Transverse colon (tissue), 4 donors: ENCODE measurements at regions not wholly inside any gene's neighbourhood (a gene's known extent, or its start where the extent isn't known, plus 50 kb on each side); places are given as distances from the start of the nearest gene placed in this dataset.

Experiments
- DNase-seq: peaks from one replicate; pipeline ENCODE4 v3.0.0-alpha.2; 2019
- H3K27ac ChIP-seq, 4 donors: fragments of 200-600 bp; sonication (generic); 2 replicates each; pipeline ENCODE4 v1.5.1; 2016 to 2018; ENCODE audit warnings: inconsistent platforms in 4 of 4
- H3K27me3 ChIP-seq: fragments of 200-600 bp; sonication (generic); 2 replicates; pipeline ENCODE4 v1.5.1; 2017; ENCODE audit warnings: inconsistent platforms
- H3K36me3 ChIP-seq, 4 donors: fragments of 200-600 bp; sonication (generic); 2 replicates each; pipeline ENCODE4 v1.5.1; 2017 to 2019; ENCODE audit warnings: inconsistent platforms in 4 of 4
- H3K4me1 ChIP-seq, 4 donors: fragments of 200-600 bp; sonication (generic); 2 replicates each; pipeline ENCODE4 v1.5.1; 2017 to 2020; ENCODE audit warnings: inconsistent platforms in 4 of 4
- H3K4me3 ChIP-seq, 4 donors: fragments of 200-600 bp; sonication (generic); 1 replicate in 1 of 4; 2 replicates in 3 of 4; pipeline versions ENCODE4 v1.5.1 to v1.6.1; 2017 to 2019; ENCODE audit warnings: inconsistent platforms in 4 of 4
- H3K9me3 ChIP-seq, 2 donors: fragments of 200-600 bp; sonication (generic); 2 replicates each; pipeline ENCODE4 v1.5.1; 2017 to 2019; ENCODE audit warnings: inconsistent platforms in 2 of 2
- EP300 ChIP-seq: sonication (generic); formaldehyde crosslinking; IDR thresholded peaks from one replicate; pipeline ENCODE4 v1.6.1; 2017; ENCODE audit warnings: antibody characterized with exemption, low read depth
- POLR2A ChIP-seq: fragments of 450-650 bp; IDR thresholded peaks from one replicate; pipeline ENCODE4 v1.6.1; 2016; ENCODE audit warnings: antibody characterized with exemption, mild to moderate bottlenecking, moderate library complexity
- POLR2AphosphoS5 ChIP-seq, 3 donors: sonication (generic); formaldehyde crosslinking; IDR thresholded peaks; one replicate each; pipeline ENCODE4 v1.6.1; 2016; ENCODE audit warnings: antibody characterized with exemption in 3 of 3
- WGBS, 2 donors: methylation state at CpG; one replicate each; pipeline ENCODE4 v1.1.5; 2018; ENCODE audit warnings: low coverage in 1 of 2; 5-methylcytosine and 5-hydroxymethylcytosine counted together
- in situ Hi-C, 4 donors: fragments of 200-750 bp; cut with MboI; loops; one replicate each; pipeline versions ENCODE4 v1.15.0 to v1.15.1; 2017; ENCODE audit warnings: low sequenced_read_pairs in 3 of 4, low pct_ligation_motif_present in 1 of 4, low pct_unique_long_range_greater_than_20kb in 1 of 4
- intact Hi-C: fragments of 100-400 bp; cut with DNase I; formaldehyde crosslinking; loops from one replicate; pipeline ENCODE4 v1.15.1; 2023; ENCODE audit warnings: low total_unique reads
- TF ChIP-seq, protein P1 (sequence below), 5 experiments: fragments of 200-600 bp in 3 of 5; fragments of 450-650 bp in 2 of 5; sonication (generic) in 3 of 5; IDR thresholded peaks; 1 replicate in 2 of 5; 2 replicates in 3 of 5; pipeline ENCODE4 v1.5.1; 2016 to 2017; ENCODE audit warnings: antibody characterized with exemption in 5 of 5, inconsistent platforms in 3 of 5, mild to moderate bottlenecking in 2 of 5, moderate library complexity in 1 of 5

DNA sequence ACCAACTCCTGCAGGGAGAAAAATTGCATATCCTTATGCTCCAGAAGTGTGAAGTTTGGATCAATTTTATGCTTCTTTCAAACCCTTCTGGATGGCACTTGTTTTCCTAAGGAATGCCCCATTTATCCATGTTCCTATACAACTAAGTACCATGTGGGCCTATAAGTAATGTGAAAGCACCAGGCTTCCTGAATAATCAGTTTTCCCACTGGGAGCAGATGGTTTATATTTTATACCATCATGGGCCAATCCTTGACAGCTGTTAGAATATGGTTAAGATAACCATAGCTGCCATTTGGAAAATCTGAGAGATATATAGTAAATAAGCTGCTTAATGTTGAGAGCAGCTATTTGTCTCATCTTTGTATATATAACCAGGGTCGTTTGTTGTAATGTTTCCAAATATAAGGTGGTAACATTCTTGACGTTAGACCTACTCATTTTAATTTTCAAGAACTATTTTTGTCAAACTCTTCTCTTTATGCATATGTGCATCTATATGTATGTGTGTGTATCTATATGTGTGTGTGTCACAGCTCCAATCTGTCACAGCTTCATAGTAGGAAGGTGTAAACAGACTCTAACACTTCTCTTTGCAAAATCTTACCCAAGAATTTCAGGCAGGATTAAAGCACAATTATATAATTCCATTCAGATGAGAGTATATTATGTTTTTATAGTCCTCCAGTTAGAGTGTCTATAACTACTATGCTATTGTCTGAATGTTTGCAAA, 458.7 kb upstream of the GCFC2 start:
- 41 to 55% methylated on average over 2 of the region's 2 CpGs for whole genome bisulfite sequencing, 2 donors
- no peak for TF ChIP-seq POLR2A
- TF ChIP-seq EP300 = no peak
- TF ChIP-seq, protein P1, sequence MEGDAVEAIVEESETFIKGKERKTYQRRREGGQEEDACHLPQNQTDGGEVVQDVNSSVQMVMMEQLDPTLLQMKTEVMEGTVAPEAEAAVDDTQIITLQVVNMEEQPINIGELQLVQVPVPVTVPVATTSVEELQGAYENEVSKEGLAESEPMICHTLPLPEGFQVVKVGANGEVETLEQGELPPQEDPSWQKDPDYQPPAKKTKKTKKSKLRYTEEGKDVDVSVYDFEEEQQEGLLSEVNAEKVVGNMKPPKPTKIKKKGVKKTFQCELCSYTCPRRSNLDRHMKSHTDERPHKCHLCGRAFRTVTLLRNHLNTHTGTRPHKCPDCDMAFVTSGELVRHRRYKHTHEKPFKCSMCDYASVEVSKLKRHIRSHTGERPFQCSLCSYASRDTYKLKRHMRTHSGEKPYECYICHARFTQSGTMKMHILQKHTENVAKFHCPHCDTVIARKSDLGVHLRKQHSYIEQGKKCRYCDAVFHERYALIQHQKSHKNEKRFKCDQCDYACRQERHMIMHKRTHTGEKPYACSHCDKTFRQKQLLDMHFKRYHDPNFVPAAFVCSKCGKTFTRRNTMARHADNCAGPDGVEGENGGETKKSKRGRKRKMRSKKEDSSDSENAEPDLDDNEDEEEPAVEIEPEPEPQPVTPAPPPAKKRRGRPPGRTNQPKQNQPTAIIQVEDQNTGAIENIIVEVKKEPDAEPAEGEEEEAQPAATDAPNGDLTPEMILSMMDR (IDR thresholded peaks at IDR 0.05) = no peak
- TF ChIP-seq POLR2AphosphoS5 (IDR thresholded peaks at IDR 0.05) = no peak

DNA sequence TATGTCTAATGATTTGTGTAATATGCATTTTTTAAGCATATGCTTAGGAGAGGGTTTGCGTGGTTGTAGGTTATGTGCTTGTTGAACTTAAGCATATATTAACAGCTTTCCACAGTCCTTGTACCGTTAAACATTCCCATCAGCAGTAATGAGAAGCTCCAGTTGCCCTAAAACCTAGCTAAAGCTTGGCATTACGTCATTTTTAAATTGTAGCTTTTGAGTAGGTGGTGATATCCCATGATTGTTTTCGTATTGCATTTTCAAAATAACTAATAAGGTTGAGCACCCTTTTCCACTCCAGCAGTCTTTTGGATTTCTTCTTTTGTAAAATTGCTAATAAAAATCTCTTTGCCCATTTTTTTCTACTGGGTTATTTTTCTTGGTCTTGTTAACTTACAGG, 453.1 kb upstream of the GCFC2 start:
- in situ Hi-C loops = no loop called here
- Histone ChIP-seq H3K27me3 (no peaks in the 10 kb centered on the region), H3K9me3 (no peaks in the 10 kb centered on the region), H3K27ac (no peak overlapping the region), H3K4me1 (no peaks in the 10 kb centered on the region), H3K4me3 (no peak overlapping the region), H3K36me3 (no peaks in the 10 kb centered on the region)
- WGBS, 2 donors = 85 to 89% methylated on average over 4 of the region's 4 CpGs
- intact Hi-C loops = no loop called here
- DNase-seq = no peak
- TF ChIP-seq POLR2AphosphoS5 (IDR thresholded peaks at IDR 0.05) (no peak), EP300 (no peak), POLR2A (no peak)
- TF ChIP-seq, protein P1 (IDR thresholded peaks at IDR 0.05) = no peak

More for the DNA sequence above, 458.7 kb upstream of the GCFC2 start:
- Histone ChIP-seq H3K27ac (no peak overlapping the region), H3K36me3 (no peaks in the 10 kb centered on the region), H3K9me3 (no peaks in the 10 kb centered on the region), H3K4me1 (no peaks in the 10 kb centered on the region), H3K27me3 (no peaks in the 10 kb centered on the region), H3K4me3 (no peak overlapping the region)
- no peak for DNase-seq
- intact Hi-C loops (no loop called here), in situ Hi-C loops (no loop called here)

- no peaks in the 10 kb centered on the region for H3K36me3 ChIP-seq
- no peak overlapping the region for H3K4me3 ChIP-seq
- 64 to 73% methylated on average over 3 of the region's 3 CpGs for WGBS, 2 donors
- in situ Hi-C loops = no loop called here
- no peak for TF ChIP-seq POLR2A
- no peak for TF ChIP-seq POLR2AphosphoS5 (IDR thresholded peaks at IDR 0.05)
- TF ChIP-seq EP300 = no peak
- TF ChIP-seq, protein P1 (IDR thresholded peaks at IDR 0.05) = no peak
- no peaks in the 10 kb centered on the region for H3K27me3 ChIP-seq
- no peaks in the 10 kb centered on the region for H3K9me3 ChIP-seq
- no peak for DNase-seq
- intact Hi-C loops = no loop called here
- H3K27ac ChIP-seq = no peak overlapping the region
- H3K4me1 ChIP-seq = no peaks in the 10 kb centered on the region
Measured at GRCh38 chr2:76160670-76161069, 450.0 kb upstream of the GCFC2 start.

DNA sequence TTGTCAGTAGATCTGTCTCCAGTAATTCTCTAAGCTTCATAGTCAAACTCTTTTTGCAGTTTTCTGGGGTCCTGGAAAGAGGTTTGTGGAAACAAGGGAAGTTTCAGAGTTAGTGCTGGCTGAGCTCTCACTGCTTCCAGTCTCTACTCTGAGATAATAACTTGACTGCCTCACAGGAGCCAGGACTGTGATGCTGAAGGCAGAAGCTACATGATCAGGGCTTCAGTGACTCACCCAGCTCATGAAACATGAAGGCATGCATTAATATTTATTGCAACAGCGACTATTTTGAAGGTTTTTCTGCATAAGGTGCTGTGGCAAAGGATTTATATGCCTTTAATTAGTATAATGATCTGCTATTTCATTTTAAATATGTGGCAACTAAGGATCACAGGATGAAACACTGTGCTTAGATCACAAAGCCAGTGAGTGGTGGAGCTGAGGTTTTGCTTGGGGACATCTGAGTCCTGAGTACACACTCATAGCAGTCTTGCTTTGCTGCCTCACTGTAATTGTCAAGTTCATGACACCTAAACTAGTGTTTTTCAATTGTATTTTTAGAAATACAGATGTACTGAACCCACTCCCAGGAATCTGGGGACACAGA, 448.4 kb upstream of the GCFC2 start:
- TF ChIP-seq, protein P1 (IDR thresholded peaks at IDR 0.05) = no peak
- TF ChIP-seq EP300 (no peak), POLR2A (no peak), POLR2AphosphoS5 (IDR thresholded peaks at IDR 0.05) (no peak)
- Histone ChIP-seq H3K27ac (no peak overlapping the region), H3K36me3 (no peaks in the 10 kb centered on the region), H3K27me3 (no peaks in the 10 kb centered on the region), H3K9me3 (no peaks in the 10 kb centered on the region), H3K4me1 (no peaks in the 10 kb centered on the region), H3K4me3 (no peak overlapping the region)
- in situ Hi-C loops (no loop called here), intact Hi-C loops (no loop called here)
- DNase-seq = no peak
- WGBS, 2 donors = 55% methylated on average over 1 of the region's 1 CpG; no CpG with 5 or more reads in 1 of the 2 donors
